ENCODE measurements at regions not wholly inside any gene's neighbourhood (a gene's known extent, or its start where the extent isn't known, plus 50 kb on each side); places are given as distances from the start of the nearest gene placed in this dataset.

- 22% methylated on average over 4 of the region's 4 CpGs for WGBS (ENCODE audit: low lambda C conversion rate)
- H3K27me3 ChIP-seq (ENCODE audit: insufficient read depth): no peaks in the 10 kb centered on the region
- DNase-seq: no peak
- H3K79me2 ChIP-seq (ENCODE audit: insufficient read depth): no peaks in the 10 kb centered on the region
- H3F3A ChIP-seq (replicated peaks; ENCODE audit: insufficient read depth): peaks cover 28% of the 10 kb centered on the region
- H4K20me1 ChIP-seq (ENCODE audit: insufficient read depth): no peaks in the 10 kb centered on the region
- H3K4me3 ChIP-seq (ENCODE audit: low read depth in 2 of 2, low read length in 1 of 2): no peak overlapping the region
- H3K36me3 ChIP-seq (replicated peaks in 1 of 2; ENCODE audit: control insufficient read depth in 1 of 2, insufficient read depth in 2 of 2, low read length in 1 of 2): no peaks in the 10 kb centered on the region
- peak overlapping the region; percentile 25; the same call in 1 of the 2 replicates for H3K9ac ChIP-seq
- H3K4me1 ChIP-seq (ENCODE audit: control insufficient read depth in 1 of 2, insufficient read depth in 2 of 2, low read depth in 1 of 2, low read length in 1 of 2): peaks cover 0 to 28% of the 10 kb centered on the region in 2 experiments; a peak in 3 of 4 replicates
- H3K27ac ChIP-seq (ENCODE audit: low read depth in 2 of 2, low read length in 1 of 2): peak overlapping the region in 1 of 2 experiments; percentile 64; a peak in 3 of 4 replicates
- POLR2A ChIA-PET: no interaction called here
- TF ChIP-seq EZH2phosphoT487 (IDR thresholded peaks at IDR 0.05; ENCODE audit: borderline replicate concordance, low read depth) (no peak), USF2 (IDR thresholded peaks at IDR 0.05; ENCODE audit: borderline replicate concordance, low read depth, low read length) (no peak), CHD2 (IDR thresholded peaks at IDR 0.05; ENCODE audit: low read length, partially characterized antibody) (no peak), GATA2 (CRISPR knock-in tag; IDR thresholded peaks at IDR 0.05) (no peak), USF1 (IDR thresholded peaks at IDR 0.05; ENCODE audit: borderline replicate concordance, low read depth) (no peak), GABPA (IDR thresholded peaks at IDR 0.05; ENCODE audit: low read depth) (no peak), TAF1 (IDR thresholded peaks at IDR 0.05; ENCODE audit: borderline replicate concordance, low read depth, low read length) (no peak)
- H3K4me2 ChIP-seq: peak overlapping the region; percentile 55; the same call in 1 of the 2 replicates
- H3K9me2 ChIP-seq: no peaks in the 10 kb centered on the region
- H2AFZ ChIP-seq (ENCODE audit: low read depth): peak overlapping the region; percentile 68
- CTCF ChIA-PET: no interaction called here
- no peaks in the 10 kb centered on the region for H3K9me3 ChIP-seq
Observed at GRCh38 chr14:30193845-30194501, 266.3 kb upstream of the PRKD1 start.

- peaks cover 28% of the 10 kb centered on the region for H3F3A ChIP-seq (replicated peaks; ENCODE audit: insufficient read depth)
- H3K9me2 ChIP-seq: no peaks in the 10 kb centered on the region
- H4K20me1 ChIP-seq (ENCODE audit: insufficient read depth): no peaks in the 10 kb centered on the region
- H3K4me2 ChIP-seq: peak overlapping the region; percentile 55; the same call in 1 of the 2 replicates
- no peaks in the 10 kb centered on the region for H3K79me2 ChIP-seq (ENCODE audit: insufficient read depth)
- no peaks in the 10 kb centered on the region for H3K9me3 ChIP-seq
- H3K27ac ChIP-seq (ENCODE audit: low read depth in 2 of 2, low read length in 1 of 2): peak overlapping the region; percentile 17 to 64; a peak in 3 of 4 replicates
- H3K36me3 ChIP-seq (replicated peaks in 1 of 2; ENCODE audit: control insufficient read depth in 1 of 2, insufficient read depth in 2 of 2, low read length in 1 of 2): no peaks in the 10 kb centered on the region
- peak; percentile 27; the same call in 1 of the 2 replicates for TF ChIP-seq FOSL2 (IDR thresholded peaks at IDR 0.05; ENCODE audit: borderline replicate concordance, low read depth)
- 0 out of 2 replicates have a peak, but pooled peaks have one; percentile 5 for TF ChIP-seq TCF12 (IDR thresholded peaks at IDR 0.05)
- no peak for TF ChIP-seq YY1 (IDR thresholded peaks at IDR 0.05; ENCODE audit: low read depth)
- TF ChIP-seq JUND (IDR thresholded peaks at IDR 0.05): peak; percentile 46
- no peaks in the 10 kb centered on the region for H3K27me3 ChIP-seq (ENCODE audit: insufficient read depth)
- DNase-seq: no peak
- WGBS (ENCODE audit: low lambda C conversion rate): 0% methylated on average over 2 of the region's 2 CpGs
- no peak overlapping the region; a peak in 1 of 4 replicates for H3K4me3 ChIP-seq (ENCODE audit: low read depth in 2 of 2, low read length in 1 of 2)
- ChIA-PET CTCF (no interaction called here), POLR2A (no interaction called here)
- peaks cover 0 to 28% of the 10 kb centered on the region in 2 experiments; a peak in 3 of 4 replicates for H3K4me1 ChIP-seq (ENCODE audit: control insufficient read depth in 1 of 2, insufficient read depth in 2 of 2, low read depth in 1 of 2, low read length in 1 of 2)
- H2AFZ ChIP-seq (ENCODE audit: low read depth): peak overlapping the region; percentile 69
- peak overlapping the region; percentile 25; the same call in 1 of the 2 replicates for H3K9ac ChIP-seq
Observed at GRCh38 chr14:30194741-30195148, 267.1 kb upstream of the PRKD1 start.

All from SK-N-SH (cell line).